ENCODE measurements at regions not wholly inside any gene's neighbourhood (a gene's known extent, or its start where the extent isn't known, plus 50 kb on each side); places are given as distances from the start of the nearest gene placed in this dataset.

DNA sequence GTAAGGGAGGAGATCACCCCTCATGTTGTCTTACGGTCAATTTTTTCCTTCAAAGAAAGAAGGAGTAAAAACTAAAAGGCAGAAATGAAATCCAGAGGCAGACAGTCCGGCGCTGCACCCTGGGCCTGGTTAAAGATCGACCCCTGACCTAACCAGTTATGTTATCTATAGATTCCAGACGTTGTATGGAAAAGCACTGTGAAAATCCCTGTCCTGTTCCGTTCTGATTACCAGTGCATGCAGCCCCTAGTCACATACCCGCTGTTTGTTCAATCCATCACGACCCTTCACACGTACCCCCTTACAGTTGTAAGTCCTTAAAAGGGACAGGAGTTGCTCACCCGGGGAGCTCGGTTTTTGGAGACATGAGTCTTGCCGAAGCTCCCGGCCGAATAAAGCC lies 105.6 kb upstream of the JADE1 start:
- no peak for TF ChIP-seq POLR2A (IDR thresholded peaks at IDR 0.05)
- TF ChIP-seq CTCF (IDR thresholded peaks at IDR 0.05) = no peak

All from heart left ventricle (tissue), 13 donors.